GM12872 (cell line): ENCODE measurements at regions not wholly inside any gene's neighbourhood (a gene's known extent, or its start where the extent isn't known, plus 50 kb on each side); places are given as distances from the start of the nearest gene placed in this dataset.

ENCODE experiments used
- TF ChIP-seq, protein P1 (sequence below): IDR thresholded peaks from 3 replicates; pipeline ENCODE4 v1.5.1; 2011; ENCODE audit warnings: low read depth, mild to moderate bottlenecking, low read length, moderate library complexity; ENCODE audit not compliant: insufficient read depth

DNA sequence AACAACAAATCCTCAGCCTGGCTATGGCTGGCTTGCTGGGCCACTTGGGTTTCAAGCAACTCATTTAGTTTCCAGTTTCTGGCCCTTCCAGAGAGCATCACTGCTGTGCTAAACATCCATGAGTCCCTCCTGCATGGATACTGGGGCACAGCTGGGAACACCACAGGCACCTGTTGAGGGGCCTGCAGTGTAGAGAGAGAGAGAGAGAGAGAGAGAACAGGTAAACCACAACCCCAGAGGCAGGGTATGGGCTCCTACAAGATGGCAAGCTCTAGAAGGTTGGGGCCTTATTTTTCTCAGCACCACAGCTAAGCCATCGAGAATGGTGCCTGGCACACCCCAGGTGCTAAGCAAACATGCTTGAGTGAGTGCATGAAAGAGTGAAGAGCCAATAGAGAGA lies 120.3 kb downstream of the RBFOX3 start:
- TF ChIP-seq, protein P1, sequence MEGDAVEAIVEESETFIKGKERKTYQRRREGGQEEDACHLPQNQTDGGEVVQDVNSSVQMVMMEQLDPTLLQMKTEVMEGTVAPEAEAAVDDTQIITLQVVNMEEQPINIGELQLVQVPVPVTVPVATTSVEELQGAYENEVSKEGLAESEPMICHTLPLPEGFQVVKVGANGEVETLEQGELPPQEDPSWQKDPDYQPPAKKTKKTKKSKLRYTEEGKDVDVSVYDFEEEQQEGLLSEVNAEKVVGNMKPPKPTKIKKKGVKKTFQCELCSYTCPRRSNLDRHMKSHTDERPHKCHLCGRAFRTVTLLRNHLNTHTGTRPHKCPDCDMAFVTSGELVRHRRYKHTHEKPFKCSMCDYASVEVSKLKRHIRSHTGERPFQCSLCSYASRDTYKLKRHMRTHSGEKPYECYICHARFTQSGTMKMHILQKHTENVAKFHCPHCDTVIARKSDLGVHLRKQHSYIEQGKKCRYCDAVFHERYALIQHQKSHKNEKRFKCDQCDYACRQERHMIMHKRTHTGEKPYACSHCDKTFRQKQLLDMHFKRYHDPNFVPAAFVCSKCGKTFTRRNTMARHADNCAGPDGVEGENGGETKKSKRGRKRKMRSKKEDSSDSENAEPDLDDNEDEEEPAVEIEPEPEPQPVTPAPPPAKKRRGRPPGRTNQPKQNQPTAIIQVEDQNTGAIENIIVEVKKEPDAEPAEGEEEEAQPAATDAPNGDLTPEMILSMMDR, result no peak

DNA sequence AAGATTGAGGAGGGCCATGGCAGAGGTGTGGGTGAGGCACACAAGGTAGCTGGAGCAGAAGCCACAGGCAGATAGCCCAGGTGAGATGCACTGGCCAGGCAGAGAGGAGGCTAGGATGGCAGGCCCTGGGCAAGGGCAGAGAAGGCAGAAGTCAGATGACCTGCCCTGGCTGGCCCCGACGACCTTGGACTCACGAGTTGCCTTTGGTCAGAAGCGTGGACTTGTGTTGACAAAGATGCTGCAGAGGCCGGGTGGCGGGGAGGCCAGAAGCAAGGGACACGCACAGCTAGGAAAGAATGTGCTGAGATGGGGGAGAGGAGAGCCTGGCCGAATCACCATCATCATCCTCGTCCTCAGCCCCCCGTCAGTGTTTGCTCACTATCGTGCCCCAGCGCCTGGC lies 123.7 kb downstream of the RBFOX3 start:
- TF ChIP-seq, protein P1, result no peak

DNA sequence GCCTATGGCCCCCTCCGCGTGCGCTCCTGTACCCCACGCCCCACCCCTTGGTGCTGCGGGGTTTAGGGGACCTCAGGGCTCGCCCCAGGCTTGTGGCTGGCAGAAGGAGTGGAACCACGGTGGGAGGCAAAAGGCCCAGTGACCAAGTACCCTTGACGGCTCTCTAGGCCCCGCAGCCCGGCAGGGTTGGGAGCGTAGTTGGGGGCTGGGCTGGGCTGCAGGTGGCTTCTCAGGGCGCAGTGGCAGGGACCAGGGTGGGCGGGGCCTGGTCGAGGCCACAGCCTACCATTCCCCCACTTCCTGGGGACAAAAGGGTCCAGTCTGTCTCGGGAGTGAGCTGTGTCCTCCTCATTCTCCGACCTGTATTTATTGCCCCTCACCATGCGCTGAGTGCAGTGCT lies 124.9 kb downstream of the RBFOX3 start:
- TF ChIP-seq, protein P1, result no peak

DNA sequence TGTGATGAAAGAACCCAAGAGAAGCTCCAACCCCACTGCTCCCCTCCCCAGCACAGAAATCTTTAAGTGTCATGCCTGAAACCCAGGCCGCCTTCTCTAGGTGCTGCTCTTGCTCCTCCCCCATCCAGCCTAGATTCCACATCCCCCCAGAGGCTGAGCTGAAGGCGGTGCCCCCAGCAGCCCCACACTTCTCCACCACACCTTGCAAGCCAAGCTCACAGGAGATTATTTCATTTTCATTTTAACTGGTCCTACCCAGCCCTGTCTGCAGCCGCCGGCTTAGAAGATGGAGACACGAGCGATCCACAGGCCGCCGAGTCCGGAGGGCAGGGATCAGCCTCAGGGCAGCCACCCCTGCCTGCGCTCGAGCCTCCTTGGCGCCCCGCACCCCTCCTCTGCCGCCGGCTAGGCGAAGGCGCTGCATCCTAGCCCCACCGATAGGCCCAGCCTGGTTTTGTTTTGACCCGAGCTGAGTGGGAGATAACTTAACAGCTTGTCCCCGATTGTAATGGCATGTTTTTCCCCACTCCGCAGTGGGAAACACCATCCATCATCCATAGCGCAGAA lies 125.3 kb downstream of the RBFOX3 start:
- TF ChIP-seq, protein P1, result no peak

- TF ChIP-seq, protein P1, result no peak
Observed at GRCh38 chr17:79484600-79485418, 126.0 kb downstream of the RBFOX3 start.

DNA sequence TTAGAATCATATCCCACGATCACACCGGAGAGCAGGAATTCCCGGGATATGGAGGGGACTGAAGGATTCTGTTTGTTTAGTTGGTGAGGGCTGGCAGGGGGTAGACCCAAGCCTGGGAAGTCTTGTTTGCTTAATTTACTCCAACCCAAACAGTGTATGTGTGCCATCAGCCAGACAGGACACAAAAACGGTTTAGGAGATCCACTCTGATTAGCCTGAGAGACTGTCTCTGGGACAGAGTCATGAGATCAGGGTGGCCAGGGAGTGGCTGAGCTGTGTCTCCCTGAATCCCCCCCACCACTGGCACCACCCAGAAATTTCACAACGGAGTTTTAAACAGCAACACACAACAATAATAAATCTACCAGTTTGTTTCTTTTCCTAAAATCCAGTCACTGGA lies 127.0 kb downstream of the RBFOX3 start:
- TF ChIP-seq, protein P1, result no peak

DNA sequence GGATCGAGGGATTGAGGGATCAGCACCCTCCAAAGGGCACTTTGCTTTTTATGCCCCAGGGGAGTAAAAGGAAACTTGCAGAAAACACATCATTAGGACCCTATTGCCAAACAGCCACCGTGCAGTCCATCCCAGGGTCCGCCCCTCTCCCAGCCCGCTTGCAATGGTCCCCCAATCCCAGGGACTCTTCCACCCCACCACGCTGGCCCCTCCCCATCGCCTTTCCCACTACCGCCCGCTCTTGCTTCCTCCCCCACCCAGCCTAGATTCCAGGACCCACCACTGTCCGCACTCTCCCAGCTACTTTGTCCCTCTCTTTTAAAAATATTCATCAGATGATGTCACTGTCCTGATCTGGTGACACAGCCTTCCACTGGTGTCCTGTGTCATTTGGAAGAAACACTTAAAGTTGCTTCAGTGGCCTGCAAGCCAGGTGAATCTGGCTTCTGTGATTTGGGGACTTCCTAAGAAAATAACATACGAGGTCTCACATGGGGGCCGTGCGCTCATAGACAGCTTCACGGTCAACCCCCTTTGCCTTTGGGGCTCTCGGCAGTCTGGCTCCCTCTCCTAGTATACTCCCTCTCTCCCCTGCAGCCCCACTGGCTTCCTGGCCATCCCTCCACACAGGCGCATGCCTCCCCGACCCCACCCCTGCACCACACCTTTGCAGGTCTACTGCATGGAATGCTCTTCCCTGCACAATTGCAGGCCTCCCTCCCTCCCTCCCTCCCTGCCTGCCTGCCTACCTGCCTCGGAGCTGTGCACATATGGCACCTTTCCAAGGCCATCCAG lies 127.9 kb downstream of the RBFOX3 start:
- TF ChIP-seq, protein P1, result no peak
